ENCODE measurements at regions not wholly inside any gene's neighbourhood (a gene's known extent, or its start where the extent isn't known, plus 50 kb on each side); places are given as distances from the start of the nearest gene placed in this dataset.

- no peak for ATAC-seq
These were observed 127.3 kb upstream of the NUDT7 start for GRCh38 chr16:77594799-77595596.

- ATAC-seq = no peak
These were observed 126.1 kb upstream of the NUDT7 start for GRCh38 chr16:77596261-77596660.

GRCh38 chr16:77599793-77600415, 122.4 kb upstream of the NUDT7 start:
- no peak for ATAC-seq

DNA sequence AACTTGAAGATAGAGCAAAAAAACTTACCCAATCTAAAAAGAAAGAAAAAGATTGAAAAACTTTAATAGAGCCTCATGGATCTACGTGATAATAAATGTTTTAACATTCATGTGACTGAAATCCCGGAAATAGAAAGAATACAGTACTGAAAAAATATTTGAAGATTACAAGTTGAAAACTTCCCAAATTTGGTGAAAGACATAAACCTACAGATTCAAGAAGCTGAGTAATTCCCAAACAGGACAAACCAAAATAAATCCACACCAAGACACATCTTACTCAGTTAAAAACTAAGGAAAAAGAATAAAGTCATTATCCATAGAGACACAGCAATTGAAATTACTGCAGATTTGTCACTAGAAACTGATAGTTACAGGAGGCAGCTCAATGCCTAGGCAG, 121.8 kb upstream of the NUDT7 start:
- no peak for ATAC-seq

DNA sequence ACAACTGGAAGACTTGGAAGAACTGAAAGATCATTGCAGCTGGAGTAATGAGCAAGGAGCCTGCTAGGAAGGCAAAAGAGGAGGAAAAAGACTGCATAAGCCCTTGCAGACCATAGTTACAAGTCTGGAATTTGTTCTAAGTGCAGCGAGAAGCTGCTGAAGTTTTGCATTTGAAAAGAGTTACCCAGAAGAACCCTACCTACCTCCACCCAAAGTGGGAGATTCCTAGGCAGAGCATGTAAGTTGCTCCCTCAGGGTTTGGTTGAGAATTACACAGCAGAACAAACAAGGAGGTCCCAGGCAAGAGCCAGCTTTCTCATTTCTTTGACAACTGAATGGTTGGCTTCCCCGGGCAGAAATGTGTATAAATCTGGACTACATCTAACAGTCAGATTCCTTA, 118.7 kb upstream of the NUDT7 start:
- no peak for ATAC-seq

- no peak for ATAC-seq
These were observed 111.8 kb upstream of the NUDT7 start for GRCh38 chr16:77610496-77610895.

GRCh38 chr16:77611386-77611785, 110.9 kb upstream of the NUDT7 start:
- ATAC-seq = no peak

DNA sequence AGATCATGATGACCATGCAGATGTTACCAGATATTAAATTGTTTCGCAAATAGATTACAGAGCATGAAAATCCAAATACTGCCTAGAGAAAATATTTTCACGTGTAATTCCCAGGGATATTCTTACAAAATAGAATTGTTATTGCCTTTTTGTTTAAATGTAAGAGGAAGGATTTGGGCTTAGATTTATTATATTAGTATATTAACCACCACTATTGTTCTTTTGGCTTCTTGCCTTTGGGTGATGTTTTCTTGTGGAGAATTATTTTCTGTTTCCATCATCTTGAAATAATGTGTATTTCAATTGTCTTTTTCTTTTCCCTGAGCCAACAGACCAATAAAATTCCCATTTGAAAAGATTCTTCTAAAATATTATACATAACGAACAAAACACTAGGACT, 109.7 kb upstream of the NUDT7 start:
- ATAC-seq = no peak

GRCh38 chr16:77613095-77613494, 109.2 kb upstream of the NUDT7 start:
- no peak for ATAC-seq

DNA sequence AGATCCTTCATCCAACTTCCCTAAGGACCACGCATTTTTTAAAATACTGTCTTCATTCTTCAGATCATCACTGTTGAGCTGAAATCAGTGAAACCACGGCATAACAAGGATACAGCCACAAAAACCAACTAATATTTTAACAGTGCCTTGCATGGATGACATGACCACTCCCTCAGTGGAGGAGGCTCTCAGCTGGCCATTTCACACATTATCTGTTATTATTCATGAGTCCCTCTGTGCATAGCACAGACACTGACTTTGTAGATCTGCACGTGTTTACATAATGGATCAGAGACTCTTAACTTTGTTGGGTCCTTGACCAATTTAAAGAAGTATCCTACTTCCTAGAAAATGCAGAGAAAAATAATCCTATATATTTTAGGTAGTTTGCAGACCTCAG, 104.8 kb upstream of the NUDT7 start:
- ATAC-seq = no peak

DNA sequence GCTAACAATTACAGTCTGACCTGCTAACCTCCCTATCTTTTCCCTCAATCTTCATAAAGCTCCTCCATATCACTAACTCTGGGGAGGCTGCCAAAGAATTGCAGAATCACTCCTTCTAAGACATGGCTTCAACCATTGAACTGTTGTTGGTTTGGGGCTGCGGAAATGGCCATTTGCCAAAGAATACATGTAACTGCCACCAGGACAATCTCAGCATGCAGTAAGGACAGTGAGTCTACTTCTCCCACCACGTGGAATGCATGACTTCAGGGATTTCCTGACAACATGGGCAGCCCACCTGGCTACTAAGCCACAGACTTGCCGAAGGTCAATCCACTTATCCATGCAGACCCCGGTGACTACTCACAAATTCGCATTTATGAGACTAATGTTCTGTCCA, 104.3 kb upstream of the NUDT7 start:
- no peak for ATAC-seq

- no peak for ATAC-seq
These were observed 103.4 kb upstream of the NUDT7 start for GRCh38 chr16:77618951-77619350.

DNA sequence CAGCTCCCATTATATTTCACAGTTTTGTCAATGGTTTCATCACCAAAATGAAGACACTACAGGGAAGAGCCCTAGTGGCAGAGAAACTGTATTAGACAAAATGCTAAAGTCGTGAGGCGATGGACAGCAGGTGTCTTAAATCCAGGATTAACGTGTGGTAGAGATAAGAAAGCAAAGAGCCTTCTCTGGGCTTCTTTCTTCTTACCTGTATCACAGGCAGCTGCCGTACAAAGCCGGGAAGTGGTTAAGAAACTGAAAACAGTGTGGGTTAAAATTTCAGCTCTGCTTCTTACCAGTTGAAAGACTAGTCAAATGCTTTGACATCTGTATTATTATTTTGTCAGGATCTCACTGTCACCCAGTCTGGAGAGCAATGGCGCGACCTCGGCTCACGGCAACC, 98.2 kb upstream of the NUDT7 start:
- ATAC-seq = no peak

GRCh38 chr16:77636615-77637014, 85.7 kb upstream of the NUDT7 start:
- no peak for ATAC-seq

DNA sequence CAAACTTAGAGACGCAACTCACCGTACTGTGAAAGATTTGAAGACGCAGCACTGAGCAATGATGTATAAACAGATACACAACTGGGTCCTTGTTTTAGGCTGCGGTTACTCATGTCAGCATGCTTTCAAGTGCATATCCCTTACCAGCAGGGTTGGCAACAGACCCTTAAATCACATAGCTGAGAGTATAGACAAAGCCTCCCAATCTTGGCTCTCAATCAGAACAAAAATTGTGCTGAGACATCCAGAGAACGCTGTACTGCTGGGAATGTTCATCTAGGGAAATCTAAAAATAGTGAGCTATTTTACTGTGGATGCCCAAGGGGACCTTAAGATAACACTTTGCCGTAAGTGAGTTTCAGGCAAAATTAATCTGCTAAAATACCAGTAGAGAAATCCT, 84.4 kb upstream of the NUDT7 start:
- ATAC-seq = no peak

GRCh38 chr16:77643176-77643575, 79.1 kb upstream of the NUDT7 start:
- no peak for ATAC-seq

DNA sequence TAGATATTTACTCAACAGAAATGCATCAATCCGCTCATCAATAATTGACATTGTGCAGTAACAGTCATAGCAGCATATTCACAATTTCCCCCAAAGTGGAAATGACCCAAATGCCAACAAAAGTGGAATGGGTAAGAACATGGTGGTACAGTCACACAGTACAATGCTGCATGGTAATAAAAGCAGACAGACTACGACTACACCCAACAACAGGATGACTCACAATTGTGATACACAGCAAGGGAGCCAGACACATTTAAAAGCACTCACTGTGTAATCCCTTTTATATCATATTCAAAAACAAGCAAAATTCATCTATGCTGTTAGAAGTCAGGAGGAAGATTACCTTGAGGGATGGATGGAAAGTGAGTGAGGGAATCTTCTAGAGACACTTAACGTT, 76.5 kb upstream of the NUDT7 start:
- no peak for ATAC-seq

DNA sequence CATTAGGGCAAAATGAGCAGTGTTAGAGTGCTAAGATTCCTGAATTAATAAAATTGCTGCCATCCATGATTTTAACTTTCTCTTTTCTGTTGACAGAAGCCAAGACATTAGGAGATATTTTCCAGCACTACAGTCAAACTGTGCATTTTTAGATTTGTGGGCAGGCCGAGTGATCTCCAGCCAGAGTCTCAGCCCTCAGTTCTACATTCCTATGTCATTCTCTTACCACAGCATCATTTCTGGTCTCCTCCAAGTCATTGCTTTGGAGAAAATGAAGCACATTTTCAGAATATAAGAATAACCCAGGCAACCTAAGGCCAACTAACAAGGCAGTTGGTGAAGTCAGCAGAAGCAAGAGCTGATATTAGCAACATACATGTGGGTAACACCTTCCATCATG, 74.6 kb upstream of the NUDT7 start:
- ATAC-seq = no peak

- ATAC-seq = no peak
These were observed 71.6 kb upstream of the NUDT7 start for GRCh38 chr16:77650761-77651160.

DNA sequence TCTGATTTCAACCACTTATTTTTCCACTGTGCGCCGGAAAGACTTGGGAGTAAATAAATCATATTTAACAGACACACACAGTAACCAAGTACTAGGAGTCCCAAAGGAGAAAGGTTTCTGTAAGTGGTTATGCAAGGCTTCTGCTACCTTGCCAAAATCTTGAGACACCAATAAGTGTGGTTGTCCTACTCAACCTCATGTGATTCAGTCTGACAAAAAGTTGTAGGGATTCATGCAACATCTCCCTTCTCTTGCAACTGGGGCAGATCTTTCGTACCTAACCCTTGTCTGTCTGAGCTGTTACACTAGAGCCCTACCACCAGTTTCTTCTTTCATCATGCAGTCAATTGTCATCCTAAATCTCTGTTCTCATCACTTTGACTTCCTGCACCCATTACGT, 69.9 kb upstream of the NUDT7 start:
- no peak for ATAC-seq

- no peak for ATAC-seq
These were observed 65.3 kb upstream of the NUDT7 start for GRCh38 chr16:77657016-77657415.

DNA sequence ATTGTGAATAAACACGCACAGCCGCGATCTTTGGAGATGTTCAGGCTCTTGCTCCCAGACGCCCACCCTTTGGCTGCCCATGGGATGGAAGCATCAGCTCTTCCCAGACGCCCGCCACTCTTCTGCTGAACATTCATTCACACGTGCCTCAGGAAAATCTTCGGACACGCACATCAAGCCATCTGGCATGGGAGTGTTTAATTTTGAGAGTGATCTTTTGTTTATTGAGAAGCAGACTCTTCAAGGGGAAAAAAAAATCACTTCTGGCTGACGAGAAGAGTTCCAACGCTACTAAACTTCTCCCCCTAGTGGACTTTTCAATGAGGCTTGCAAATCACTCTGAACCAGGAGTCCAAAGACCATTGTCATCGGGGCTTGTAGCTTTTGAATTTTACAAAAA, 62.0 kb upstream of the NUDT7 start:
- ATAC-seq = no peak

- ATAC-seq = no peak
These were observed 60.1 kb upstream of the NUDT7 start for GRCh38 chr16:77662246-77662645.

DNA sequence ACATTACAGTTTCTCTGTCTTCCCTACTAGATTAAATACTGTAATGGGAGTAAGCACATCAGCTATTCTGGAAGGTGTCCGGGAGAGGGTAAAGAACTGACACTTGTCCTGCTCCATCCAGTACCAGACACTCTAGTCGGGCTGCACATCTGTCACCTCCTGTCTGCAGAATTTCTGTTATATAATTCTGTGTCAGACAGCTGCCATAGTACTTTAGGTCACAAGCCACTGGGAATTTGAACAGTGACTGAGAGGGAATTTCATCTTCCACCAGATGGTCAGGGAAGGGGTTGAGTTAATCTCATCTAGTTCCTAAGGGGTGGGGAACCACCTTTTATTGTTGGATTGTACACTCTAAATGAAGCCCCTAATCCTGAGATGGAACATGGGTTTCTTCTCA, 58.6 kb upstream of the NUDT7 start:
- ATAC-seq = no peak

DNA sequence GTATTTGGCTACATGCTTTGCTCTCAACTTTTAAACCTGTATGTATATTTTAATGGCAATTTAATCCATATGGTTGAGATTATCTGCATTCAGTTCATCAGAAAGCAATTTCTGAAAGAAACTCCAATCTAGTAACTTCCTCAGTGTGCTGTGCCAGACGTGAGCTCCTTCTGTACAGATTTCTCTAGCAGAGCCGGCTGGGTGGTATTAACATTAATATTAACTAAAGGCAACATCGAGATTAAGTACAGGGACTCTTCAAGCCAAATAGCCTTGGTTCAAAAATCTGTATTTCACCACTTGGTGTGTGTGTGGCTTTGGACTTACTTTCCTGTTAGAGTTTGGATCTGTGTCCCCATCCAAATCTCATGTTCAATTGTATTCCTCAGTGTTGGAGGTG, 55.5 kb upstream of the NUDT7 start:
- ATAC-seq = no peak
